HG03280 (cell line): ENCODE measurements at regions not wholly inside any gene's neighbourhood (a gene's known extent, or its start where the extent isn't known, plus 50 kb on each side); places are given as distances from the start of the nearest gene placed in this dataset.
A peak's percentile ranks its signal among the peaks of the same experiment; 100 is the strongest.
"Not testable (repeated sequence)": the region's sequence is repeated elsewhere in the genome, so short reads cannot be mapped to it uniquely, and the experiment has no call there.

Experiments
- ATAC-seq: cut with Tn5 transposase; IDR thresholded peaks from one replicate; pipeline ENCODE4 v1.9.1; 2021; ENCODE audit warnings: mild to moderate bottlenecking, moderate library complexity; ENCODE audit not compliant: unreplicated experiment

DNA sequence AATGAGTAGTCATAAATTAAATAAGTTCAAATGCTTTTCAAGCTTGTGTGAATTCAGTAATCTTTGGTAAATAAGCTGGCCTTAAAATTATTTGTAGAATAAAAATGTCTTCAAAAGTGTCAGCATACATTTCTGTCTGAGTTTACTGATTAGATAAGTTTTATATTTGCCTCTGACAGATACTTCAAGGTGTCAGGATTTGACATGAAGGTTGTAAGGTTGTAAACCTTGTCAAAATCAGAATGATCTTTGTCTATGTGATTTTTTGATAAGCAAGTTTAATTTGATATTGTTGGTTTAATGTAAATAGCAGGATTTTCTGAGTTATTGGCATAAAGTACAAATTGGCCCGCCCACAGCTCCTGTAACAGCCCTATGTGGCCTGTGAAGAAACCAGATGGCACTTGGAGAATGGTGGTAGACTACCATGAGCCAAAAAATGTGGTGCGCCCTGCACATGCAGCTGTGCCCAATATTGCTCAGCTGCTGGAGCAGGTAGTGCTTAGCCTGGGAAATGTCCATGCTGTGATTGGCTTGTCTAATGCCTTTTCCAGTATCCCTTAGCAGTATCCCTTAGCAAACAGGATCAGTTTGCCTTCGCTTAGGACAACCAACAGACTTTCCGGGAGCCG lies 188.0 kb upstream of the SPHKAP start:
- no peak for ATAC-seq

DNA sequence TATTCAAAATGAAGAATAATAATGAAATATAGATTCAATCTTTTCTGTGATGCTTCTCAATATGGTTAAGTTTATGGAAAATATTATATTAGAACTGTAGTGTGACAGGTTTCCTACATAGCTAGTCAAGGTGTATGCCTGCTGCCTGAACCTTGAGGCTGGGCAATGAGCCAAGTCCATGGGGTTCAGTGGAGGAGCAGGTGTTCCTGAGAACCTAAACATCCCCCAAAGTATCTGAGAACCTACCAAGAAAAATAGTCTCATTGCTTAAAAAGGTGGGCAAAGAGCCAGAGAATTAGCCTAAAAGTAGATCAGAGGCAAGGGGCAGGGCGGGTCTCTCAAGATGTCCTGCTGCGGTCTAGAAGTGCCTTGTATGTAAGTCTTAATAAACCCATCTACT lies 185.9 kb upstream of the SPHKAP start:
- no peak for ATAC-seq

DNA sequence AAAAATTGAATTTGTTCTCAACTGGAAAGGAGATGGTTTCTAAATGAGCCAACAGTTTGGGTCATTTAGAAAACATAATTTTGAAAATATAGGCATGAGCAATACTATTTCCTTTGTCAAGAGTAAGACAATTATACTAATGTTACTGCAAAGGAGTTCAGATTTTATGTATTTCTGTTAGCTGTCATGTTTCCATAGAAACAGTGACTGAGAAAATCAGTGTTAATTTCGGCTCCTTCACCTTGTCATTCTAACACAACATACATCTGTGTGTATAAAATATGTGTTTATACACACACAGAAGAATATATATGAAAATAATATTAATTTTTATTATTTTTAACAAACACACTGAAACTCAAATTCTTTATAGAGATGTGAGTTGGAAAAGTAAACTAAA lies 178.0 kb upstream of the SPHKAP start:
- ATAC-seq = no peak

- ATAC-seq = no peak
Observed at GRCh38 chr2:228355897-228356296, 174.4 kb upstream of the SPHKAP start.

DNA sequence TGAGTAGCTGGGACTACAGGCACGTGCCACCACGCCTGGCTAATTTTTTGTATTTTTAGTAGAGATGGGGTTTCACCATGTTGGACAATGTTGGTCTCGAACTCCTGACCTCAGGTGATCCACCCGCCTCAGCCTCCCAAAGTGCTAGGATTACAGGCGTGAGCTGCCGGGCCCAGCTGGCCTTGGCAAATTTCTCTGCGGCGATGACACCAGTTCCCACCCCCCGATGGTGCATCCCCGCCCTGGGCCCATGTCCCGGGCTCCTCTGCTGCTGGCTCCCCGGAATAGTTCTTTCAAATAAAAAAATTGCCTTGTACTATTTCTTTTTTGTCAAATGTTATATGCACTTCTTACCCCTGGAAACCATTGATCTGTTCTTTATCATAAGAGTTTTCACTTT lies 171.5 kb upstream of the SPHKAP start:
- ATAC-seq = not testable (repeated sequence)

DNA sequence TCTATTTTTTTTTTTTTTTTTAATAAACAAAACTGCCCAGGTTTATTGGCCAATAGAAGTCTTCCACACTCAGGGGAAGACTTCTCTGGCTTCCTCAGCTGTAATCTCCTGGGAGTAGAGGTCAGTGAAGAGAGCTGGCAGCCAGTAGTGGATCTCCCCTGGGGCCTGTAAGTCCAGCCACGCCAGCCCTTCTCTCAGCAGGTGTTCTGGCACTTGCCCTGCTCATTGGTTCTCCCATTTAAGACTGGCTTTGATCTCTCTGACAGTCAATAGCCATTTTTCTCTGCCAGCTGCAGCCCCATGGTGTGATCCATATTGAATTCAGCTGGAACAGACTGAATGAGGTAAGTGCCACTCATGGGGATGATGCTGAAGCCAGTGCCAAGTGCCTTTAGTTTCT lies 170.6 kb upstream of the SPHKAP start:
- ATAC-seq = no peak

DNA sequence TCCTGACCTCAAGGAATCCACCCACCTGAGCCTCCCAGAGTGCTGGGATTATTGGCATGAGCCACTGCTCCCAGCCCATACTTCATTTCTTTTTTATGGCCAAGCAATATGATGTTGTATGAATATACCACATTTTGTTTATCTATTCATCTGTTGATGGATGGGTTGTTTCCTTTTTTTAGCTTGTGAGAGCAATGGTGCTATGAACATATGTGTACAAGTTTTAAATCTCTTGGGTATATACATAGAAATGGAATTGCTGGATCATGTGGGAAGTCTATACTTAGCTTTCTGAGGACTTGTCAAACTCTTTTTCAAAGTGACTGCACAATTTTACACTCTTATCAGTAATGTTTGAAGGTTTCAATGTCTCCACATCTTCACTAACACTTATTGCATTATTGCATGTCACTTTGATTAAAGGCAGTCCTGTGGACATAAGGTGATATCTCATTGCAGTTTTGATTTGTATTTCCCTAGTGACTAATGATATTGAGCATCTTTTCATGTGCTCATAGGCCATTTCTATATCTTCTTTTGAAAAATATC lies 167.1 kb upstream of the SPHKAP start:
- ATAC-seq = no peak

DNA sequence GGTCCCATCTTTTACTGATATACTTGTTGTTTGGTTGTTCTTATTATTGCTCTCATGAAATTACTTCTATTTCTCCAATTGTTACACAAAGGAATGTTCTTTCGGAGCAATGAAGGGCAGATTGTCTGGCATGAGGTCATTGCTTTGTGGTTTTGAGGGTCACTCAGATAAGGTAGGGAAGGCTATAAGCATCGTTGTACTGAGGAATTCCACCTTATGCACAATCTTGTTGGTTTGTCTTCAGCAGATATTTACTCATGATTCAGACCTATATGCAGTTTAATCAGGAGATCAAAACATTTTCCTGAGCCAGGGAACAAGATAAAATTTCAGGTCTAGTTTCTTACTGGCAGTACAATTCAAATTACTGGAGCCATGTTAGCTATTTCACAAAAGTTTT lies 163.0 kb upstream of the SPHKAP start:
- ATAC-seq = no peak

- no peak for ATAC-seq
Observed at GRCh38 chr2:228339525-228339924, 158.0 kb upstream of the SPHKAP start.

DNA sequence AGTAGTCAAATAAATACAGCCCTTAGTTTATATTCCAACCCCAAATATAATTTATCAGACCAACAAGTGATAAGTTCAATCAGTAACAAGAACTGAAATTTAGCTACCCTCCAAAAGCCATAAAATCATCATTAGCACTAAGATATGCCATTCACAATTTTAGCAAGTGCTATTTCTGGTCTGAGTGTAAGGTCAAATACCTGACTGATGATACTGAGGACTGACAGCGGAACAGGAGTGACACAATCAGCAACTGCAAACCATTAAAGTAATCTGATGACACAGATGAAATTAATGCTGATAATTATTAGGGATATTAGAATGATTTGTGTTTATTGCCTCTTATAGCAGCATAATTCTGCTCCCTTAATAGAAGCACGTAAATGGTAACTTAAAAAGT lies 152.7 kb upstream of the SPHKAP start:
- no peak for ATAC-seq

GRCh38 chr2:228329282-228329681 lies 147.8 kb upstream of the SPHKAP start:
- no peak for ATAC-seq

- ATAC-seq = no peak
Observed at GRCh38 chr2:228321015-228321414, 139.5 kb upstream of the SPHKAP start.

DNA sequence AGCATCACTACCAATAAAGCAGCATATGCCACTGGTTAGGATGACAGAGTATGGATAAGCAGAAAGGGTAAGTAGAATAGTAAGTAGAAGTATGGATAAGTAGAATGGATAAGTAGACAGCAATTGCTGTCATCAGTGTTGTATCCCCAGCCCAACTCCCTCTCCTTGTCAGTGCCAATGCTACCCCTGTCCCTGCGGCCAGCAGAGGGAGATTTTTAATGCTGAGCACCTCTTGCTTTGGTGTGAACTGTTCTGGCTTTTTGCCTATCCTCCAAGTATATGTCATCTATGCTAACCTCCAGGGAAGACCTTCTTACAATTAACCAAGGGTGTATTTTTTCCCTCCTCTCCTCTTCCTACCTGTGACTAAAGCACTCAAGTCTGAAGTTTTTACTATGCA lies 136.7 kb upstream of the SPHKAP start:
- peak; percentile 60 for ATAC-seq

- ATAC-seq = no peak
Observed at GRCh38 chr2:228312172-228312571, 130.7 kb upstream of the SPHKAP start.

GRCh38 chr2:228303960-228304359 lies 122.5 kb upstream of the SPHKAP start:
- ATAC-seq = no peak

DNA sequence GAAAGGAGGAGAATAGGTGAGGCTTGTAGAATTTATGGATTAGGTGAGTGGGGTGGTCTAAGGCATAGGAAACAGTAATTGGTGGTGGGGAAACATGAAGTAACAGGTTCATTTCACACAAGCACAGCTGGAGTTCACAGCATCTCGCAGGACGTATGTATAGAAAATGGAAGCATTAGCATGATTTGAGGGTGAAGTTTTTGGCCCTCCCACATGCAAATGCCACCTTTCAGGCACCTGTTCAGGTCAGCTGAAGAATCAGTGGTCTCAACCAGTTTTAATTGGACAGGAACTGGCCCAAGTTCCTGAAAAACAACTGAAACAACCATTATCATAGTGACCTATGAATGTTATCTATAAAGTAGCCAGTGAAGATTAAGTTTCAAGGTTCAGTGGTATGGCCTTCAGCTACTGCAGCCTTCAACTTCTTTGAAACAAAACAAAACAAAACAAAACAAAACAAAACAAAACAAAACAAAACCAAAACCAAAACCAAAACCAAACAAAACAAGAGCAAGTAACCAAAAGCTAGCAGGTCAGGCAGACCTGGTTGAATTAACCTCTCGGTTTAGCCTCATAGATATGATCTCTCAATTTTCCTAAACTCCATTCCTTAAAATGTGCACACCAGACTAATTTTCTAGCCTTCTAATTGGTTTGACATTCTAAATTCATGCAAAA lies 102.1 kb upstream of the SPHKAP start:
- ATAC-seq = peak; percentile 85

DNA sequence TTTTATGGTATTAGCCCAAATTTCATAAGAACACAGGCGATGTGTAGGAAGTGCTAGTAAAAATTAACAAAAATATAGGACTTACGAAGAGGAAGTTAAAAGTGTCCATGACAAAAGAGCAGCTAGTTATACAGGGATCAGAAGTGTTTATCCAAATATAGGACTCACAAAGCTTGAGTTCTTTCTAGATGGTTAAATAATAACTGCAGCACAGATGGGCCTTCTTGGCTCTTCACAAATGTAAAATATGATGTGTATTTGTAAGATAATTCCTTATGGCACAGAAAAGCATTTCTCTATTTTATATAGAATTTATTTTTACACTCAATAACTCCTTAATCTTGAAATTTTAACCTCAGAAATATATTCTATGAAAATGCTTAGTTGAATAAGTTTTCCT lies 100.9 kb upstream of the SPHKAP start:
- no peak for ATAC-seq

DNA sequence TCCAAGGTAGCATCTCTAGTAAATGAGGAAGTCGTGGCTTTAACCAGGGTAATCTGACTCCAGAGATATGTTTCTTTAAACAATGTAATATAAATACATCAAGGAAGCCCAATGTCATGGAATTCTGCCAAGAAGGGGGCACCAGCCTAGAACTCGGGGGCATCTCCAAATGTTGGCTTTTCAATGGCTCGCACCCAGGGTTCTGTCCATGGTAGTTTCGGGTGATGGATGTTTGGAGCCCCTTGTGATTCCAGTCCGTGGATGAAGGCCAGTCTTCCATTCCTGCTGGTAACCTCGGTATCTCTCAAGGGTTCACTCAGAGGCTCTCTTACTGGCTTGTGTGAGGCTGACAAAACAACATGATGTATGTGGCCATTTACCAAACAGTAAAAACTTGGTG lies 91.7 kb upstream of the SPHKAP start:
- ATAC-seq = no peak

DNA sequence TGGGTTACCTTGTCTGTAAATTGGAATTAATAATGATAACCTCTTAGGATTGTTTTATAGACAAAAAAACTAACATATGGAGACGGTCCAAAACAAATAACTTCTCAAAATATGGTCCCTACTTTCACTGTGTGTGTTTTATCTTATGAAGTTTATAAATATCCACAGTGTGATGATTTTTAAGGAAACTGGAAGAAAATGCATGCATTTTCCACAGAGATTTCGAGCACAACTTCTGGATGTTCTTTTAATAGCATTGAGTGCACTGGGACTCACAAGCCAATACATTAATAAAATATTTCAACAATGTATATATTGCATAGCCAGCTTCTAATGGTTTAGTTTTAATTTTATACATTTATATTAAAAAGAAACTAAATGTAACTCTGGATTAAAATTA lies 87.9 kb upstream of the SPHKAP start:
- no peak for ATAC-seq

- no peak for ATAC-seq
Observed at GRCh38 chr2:228268756-228269155, 87.3 kb upstream of the SPHKAP start.

- no peak for ATAC-seq
Observed at GRCh38 chr2:228268301-228268700, 86.8 kb upstream of the SPHKAP start.

GRCh38 chr2:228263156-228263555 lies 81.7 kb upstream of the SPHKAP start:
- ATAC-seq = no peak

GRCh38 chr2:228261546-228261945 lies 80.1 kb upstream of the SPHKAP start:
- no peak for ATAC-seq
